Activated CD4-positive, alpha-beta T cell treated with anti-CD3 and anti-CD28 coated beads for 48 hours (primary cell): ENCODE measurements at regions not wholly inside any gene's neighbourhood (a gene's known extent, or its start where the extent isn't known, plus 50 kb on each side); places are given as distances from the start of the nearest gene placed in this dataset.

Source experiments
- DNase-seq: peaks from one replicate; pipeline ENCODE4 v3.0.0-alpha.2; 2020

DNA sequence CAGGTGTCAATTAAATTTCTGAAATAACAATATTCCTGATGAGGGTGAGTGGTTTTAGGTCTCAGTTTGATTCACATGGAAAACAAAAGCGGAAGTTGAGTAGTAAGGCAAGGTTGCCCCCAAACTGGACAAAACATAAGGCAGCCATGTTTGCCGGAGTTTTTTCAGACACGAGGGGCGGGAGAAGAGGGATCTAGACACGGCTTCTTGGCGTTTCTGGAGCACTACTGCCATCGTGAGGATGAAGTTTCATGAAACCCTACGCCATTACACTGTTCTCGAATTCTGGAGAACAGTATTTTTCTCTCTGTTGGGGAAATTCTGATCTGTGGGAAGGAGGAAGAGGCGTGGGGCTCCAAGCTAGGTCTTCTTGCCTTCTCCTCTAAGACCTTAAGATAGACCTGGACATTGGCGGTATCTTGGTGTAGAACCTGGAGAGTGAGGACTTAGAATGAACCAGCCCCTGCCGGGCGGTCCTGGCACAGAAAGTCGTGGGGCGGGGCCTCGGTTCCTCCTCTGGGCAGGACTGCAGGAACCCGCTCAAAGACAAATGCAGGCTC is 160.3 kb downstream of the OR13H1 start:
- DNase-seq = no peak

DNA sequence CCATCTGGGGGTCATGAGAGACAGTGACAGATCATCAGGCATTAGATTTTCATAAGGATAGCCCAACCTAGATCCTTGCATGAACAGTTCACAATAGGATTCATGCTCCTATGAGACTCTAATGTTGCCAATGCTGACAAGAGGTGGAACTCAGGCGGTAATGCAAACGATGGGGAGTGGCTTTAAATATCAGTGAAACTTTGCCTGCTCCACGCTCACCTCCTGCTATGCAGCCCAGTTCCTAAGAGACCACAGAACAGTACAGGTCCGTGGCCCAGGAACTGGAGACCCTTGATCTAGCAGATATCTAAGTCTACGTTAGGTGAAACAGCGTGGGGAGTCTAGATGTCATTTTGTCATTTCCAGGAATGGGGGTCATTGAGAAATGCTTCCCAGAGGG is 165.7 kb downstream of the OR13H1 start:
- no peak for DNase-seq

DNA sequence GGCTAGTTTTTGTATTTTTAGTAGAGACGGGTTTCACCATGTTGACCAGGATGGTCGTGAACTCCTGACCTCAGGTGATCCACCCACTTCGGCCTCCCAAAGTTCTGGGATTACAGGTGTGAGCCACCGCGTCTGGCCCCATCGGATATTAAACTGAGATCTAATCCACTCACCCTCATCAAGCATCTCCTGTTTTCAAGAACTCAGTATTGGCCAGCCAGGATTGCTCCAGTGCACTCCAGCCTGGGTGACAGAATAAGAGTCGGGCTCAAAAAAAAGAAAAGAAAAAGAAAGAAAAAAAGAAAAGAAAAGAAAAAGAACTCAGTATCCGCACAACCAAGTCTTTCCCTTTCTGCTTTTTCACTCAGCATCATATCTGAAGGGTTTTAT is 167.6 kb downstream of the OR13H1 start:
- DNase-seq = no peak

DNA sequence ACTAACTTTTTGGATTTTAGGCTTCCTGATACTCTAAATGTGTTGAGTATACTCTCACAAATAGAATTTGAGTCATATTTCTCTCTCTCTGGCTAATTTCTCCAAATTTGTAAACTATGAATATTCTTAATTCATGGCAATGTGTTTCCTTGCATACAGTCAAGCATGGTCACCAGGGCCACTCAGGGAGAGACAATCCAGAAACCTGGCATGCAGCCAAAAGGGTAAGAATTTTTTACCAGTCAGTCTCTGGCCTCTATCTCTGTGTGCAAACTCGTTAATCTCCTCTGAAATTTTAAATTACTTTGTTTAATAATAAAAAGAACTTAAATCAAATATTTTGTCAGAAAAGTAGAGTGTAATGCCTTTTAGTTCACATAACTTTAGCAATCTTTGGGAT is 179.8 kb downstream of the OR13H1 start:
- no peak for DNase-seq

DNA sequence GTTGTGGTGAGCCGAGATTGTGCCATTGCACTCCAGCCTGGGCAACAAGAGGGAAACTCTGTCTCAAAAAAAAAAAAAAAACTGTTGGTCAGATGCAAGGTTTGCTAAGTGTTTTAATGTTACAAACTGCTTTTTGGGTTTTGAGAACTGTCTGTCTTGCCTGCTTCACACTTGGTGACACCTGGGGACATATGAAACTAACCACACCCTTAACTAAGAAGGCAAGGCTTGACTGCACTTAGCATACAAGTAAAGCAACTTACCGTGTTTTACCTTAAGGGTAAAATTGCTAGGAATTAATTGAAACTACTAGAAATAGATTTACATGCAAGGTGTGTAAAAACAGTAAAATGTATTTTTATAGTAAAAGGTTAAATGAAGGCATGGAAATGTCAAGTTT is 180.4 kb downstream of the OR13H1 start:
- DNase-seq = no peak

DNA sequence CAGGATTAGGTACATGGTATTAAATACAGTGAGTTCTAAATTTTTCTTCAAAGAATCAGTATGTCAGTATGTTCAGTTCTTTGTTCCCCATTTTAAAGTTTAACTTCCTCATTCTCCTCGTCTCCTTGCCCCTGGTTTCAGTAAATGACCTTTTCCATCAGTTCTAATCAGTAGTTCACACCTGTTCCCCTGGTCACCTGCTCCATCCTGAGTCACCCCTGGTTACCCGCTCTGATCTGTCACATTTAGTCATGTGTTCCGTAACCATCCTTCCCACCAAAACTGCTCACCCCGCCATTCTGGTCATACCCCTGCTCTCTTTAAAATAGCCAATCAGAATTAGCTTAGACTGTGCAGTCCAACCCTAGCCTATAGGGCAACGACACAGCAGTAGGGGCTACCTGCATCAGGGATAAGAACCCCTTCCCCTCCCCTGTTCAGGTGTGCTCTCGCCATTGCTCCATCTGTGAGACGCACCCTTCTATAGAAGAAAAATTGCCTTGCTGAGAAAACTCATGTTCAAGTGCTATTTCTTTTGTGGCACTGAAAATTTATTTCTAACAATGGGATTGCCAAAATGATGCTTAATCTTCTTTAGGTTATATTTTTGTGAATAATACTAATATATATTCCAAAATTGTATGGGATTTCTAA is 181.3 kb downstream of the OR13H1 start:
- no peak for DNase-seq

DNA sequence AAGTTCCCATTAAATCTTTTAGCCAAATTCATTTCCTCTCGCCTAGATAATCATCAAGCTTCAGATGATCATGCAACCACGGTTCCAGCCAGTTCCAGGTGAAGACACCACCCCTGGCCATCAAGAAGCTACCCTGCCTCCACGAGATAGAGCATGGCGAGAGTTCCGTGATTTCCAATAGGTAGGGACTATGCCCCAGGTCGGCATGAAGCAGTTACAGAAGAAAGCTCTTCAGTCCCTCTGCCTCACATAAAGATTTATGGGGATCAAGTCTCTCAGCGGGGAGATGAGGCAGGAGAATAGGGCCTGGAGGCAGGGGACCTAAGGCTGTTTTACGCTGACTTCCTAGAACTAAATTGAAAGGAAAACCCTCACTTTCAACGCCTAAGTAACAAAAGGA is 183.9 kb downstream of the OR13H1 start:
- DNase-seq = no peak

DNA sequence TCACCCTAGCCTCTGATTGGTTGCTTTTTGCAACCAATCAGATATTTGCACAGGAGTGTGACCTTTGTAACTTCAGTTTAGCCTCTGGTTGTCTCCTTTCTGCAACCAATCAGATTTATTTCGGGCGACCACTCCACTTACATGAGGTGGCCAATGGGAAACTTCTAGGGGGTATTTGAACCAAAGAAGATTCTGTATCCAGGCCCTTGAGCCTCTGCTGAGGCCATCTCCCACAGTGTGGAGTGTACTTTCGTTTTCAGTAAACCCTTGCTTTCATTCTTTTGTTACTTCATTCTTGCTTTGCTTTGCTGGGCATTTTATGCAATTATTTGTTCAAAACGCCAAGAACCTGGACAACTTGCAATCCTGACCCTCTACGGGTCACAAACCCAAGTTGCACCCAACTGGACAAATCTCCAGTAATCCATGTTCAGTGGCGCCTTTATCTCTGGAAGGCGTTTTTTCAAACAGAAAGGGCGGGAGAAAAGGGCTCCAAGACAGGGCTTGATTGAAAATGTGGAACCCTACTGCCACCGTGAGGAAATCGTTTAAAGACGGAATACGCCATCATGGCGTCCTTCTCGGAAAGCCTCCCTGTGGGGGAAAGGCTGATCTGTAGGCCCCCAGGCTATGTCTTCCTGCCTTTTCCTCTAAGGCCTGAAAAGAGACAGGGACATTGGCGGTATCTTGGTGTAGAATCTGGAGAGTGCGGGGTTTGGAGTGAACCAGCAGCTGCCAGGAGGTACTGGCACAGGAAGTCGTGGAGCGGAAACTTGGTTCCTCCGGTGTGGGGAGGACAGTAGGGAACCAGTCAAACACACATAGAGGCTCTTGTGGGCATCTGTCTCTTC is 184.6 kb downstream of the OR13H1 start:
- no peak for DNase-seq

DNA sequence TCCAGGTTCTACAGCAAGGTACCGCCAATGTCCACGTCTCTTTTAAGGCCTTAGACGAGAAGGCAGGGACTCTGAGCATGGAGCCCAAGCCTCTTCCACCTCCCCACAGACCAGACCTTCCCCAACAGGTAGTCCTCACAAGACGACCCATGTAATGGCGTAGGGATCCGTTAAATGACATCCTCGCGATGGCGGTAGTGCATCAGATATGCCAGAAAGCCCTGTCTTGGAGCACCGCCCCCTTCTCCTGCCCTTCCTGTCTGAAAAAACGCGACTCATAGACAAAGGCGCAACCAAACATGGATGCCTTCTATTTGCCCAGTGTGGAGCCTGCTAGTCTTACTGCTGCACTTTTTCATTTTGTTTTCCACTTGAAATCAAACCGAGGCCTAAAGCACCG is 185.4 kb downstream of the OR13H1 start:
- no peak for DNase-seq

DNA sequence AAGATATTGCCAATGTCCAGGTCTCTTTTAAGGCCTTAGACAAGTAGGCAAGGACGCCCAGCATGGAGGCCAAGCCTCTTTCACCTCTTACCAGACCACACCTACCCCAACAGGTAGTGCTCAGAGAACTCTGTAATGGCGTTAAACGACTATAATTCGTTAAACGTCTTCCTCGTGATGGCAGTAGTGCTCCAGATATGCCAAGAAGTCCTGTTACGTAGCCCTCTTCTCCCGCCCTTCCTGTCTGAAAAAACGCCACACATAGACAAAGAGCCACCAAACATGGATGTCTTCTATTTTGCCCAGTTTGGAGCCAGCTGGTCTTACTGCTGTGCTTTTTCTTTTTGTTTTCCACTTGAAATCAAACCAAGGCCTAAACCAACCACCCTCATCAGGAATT is 190.7 kb downstream of the OR13H1 start:
- no peak for DNase-seq

DNA sequence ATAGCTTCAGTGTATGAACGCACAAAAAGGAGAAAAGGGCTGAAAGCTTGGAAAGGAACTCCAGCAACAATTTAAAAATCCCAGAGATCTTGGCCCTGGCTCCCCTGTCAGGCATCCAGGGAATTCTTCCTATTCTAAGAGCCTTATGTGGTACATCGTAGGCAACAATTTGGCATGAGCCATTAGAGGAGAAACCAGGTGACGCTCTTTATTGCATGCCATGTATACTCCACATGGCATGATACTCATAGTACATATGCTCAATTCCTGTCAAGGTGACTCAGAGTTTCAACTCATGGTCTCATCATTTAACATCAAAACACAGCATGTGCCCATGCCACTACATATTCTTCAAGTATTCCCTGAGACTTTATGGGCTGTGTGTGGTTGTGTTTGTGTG is 191.3 kb downstream of the OR13H1 start:
- no peak for DNase-seq

DNA sequence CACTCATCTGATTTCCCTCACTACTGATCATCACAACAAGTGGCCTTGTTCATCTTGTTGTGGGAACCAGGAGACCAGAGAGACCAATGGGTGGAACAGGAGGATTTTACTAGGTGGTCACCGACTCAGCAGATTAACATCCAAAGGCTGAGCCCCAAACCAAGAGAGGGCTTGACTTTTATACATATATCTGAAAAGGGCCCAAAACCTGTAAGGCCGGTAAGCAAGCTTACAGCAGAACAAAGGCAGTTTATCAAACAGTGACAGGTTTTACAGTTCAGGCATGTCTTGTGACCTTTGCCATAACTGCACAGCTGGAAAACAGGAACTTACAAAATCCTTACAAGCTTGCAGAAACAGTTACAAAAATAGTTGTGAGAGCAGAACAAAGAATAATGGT is 195.9 kb downstream of the OR13H1 start:
- DNase-seq = no peak

DNA sequence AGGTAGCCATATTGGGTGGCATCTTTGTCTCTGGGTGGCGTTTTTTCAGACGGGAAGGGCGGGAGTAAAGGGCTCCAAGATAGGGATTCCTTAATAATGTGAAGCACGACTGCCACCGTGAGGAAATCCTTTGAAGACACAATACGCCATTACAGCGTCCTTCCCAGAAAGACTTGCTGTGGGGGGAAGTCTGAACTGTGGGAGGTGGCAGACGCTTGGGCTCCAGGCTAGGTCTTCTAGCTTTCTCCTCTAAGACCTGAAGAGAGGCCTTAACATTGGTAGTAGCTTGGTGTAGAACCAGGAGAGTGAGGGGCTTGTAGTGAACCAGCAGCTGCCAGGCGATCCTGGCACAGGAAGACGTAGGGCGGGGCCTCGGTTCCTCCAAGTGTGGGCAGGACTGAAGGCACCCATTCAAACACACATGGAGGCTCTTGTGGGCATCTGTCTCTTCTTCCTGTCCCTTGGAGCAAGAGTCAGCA is 197.3 kb downstream of the OR13H1 start:
- DNase-seq = no peak

DNA sequence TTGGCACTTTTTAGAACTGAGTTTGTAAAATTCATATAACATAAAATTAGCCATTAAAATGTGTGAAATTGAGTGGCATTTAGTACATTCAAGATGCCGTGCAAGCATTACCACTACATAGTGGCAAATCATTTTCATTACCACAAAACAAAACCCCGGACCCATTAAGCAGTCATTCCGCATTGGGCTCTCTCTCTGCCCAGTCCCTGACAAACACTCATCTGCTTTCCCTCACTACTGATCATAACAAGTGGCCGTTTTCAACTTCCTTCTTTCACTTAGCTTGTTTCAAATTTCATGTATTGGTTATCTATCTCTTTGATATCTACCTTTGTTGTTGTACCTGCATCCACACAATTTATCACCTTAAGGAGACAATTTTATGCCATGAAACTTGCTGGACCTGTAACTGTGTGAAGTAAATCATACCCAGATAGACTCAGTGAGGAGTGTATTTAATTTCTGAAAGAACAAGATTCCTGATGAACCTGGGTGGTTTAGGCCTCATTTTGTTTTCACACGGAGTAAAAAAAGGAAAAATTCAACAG is 202.1 kb downstream of the OR13H1 start:
- no peak for DNase-seq

DNA sequence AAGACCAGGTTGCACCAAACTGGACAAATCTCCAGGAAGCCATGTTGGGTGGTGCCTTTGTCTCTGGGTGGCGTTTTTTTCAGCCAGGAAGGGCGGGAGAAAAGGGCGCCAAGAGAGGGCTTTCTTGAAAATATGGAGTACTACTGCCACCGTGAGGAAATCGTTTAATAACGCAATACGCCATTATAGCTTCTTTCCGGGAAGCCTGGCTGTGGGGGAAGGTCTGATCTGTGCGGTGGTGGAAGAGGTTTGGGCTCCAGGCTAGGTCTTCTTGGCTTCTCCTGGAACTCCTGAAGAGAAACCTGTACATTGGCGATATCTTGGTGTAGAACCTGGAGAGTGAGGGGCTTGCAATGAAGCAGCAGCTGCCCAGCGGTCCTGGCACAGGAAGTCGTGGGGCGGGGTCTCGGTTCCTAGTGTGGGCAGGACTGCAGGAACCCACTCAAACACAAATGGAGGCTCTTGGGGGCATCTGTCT is 202.7 kb downstream of the OR13H1 start:
- DNase-seq = no peak

DNA sequence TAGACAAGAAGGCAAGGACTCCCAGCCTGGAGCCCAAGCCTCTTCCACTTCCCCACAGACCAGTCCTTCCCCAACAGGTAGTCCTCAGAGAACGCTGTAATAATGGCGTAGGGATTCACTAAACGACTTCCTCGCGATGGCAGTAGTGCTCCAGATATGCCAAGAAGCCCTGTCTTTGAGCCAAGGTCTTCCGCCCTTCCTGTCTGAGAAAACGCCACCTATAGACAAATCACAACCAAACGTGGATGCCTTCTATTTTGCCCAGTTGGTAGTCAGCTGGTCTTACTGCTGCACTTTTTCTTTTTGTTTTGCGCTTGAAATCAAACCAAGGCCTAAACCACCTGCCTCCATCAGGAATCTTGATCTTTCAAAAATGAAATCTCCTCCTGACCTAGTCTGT is 203.3 kb downstream of the OR13H1 start:
- DNase-seq = no peak

DNA sequence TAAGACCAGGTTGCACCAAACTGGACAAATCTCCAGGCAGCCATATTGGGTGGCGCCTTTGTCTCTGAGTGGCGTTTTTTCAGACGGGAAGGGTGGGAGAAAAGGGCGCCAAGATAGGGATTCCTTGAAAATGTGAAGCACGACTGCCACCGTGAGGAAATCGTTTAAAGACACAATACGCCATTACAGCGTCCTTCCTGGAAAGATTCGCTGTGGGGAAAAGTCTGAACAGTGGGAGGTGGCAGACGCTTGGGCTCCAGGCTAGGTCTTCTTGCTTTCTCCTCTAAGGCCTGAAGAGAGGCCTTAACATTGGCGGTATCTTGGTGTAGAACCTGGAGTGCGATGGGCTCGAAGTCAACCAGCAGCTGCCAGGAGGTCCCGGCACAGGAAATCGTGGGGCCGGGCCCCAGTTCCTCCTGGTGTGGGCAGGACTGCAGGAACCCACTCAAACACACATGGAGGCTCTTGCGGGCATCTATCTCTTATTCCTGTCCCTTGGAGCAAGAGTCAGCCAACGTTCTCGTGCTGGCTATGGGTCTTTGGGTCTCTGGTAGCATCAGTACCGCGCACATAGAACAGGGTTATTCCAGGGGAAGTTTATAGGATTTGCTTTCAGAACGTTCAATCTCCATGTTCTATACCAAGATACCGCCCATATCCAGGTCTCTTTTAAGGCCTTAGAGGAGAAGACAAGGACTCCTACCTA is 208.8 kb downstream of the OR13H1 start:
- DNase-seq = no peak

DNA sequence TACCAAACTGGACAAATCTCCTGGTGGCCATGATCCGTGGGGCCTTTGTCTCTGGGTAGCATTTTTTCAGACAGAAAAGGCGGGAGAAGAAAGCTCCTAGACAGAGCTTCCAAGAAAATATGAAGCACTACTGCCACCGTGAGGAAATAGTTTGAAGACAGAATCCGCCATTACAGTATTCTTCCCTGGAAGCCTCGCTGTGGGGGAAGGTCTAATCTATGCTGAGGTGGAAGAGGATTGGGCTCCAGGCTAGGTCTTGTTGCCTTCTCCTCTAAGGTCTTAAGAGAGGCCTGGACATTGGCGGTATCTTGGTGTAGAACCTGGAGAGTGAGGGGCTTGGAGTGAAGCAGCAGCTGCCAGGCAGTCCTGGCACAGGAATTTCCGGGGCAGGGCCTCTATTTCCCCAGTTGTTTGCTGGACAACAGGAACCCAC is 218.9 kb downstream of the OR13H1 start:
- DNase-seq = no peak

DNA sequence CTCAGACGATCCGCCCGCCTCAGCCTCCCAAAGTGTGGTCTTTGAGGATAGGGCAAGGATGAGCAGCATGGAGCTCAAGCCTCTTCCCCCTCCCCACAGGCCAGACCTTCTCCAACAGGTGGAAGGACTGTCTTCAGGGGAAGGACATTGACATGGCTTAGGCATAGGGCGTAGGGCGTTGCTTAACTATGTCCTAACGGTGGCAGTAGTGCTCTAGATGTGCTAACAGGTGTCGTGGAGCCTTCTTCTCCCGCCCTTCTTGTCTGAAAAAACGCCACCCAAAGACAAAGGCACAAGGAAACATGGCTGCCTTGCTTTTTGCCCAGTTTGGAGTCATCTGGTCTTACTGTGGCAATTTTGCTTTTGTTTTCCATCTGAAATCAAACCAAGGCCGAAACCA is 219.8 kb downstream of the OR13H1 start:
- no peak for DNase-seq

DNA sequence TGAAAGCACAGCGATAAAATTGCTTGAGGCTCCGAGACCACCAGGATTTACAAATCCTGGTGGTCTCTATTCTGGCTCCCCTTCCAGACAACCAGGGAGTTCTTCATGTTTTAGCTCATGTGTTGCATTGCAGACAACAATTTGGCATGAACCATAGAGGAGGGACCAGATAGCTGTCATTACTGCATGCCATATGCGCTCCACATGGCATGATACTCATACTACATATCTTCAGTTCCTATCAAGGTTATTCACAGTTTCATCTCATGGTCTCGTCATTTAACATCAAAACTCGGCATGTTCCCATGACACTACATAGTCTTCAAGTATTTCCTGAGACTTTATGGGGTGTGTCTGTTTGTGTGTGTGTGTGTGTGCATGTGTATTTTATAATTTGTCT is 220.3 kb downstream of the OR13H1 start:
- no peak for DNase-seq

DNA sequence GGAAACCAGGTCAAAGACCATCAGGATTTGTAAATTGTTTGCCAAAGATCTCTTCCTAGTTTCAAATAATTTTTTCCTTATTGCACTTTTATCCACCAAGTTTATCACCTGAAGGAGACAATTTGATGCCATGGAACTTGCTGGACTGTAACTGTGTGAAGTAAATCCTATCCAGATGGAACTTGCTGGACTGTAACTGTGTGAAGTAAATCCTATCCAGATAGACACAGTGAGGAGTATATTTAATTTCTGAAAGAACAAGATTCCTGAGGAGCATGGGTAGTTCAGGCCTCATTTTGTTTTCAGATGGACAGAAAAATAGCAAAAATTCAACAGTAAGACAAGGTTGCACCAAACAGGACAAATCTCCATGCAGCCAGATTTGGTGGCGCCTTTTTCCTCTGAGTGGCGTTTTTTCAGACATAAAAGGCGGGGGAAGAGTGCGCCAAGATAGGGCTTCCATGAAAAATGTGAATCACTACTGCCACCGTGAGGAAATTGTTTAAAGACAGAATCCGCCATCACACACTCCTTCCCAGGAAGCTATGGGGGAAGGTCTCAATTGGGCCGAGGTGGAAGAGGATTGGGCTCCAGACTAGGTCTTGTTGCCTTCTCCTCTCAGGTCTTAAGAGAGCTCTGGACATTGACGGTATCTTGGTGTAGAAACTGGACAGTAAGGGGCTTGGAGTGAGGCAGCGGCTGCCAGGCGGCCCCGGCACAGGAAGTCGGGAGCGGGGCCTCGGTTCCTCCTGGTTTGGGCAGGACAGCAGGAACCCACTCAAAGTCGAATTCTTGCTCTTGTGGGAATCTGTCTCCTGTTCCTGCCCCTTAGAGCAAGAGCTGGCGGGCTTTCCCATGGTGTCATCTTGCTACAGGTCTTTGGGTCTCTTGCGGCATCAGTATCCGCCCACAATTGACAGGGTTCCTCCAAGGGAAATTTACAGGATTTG is 234.7 kb downstream of the OR13H1 start:
- DNase-seq = no peak

DNA sequence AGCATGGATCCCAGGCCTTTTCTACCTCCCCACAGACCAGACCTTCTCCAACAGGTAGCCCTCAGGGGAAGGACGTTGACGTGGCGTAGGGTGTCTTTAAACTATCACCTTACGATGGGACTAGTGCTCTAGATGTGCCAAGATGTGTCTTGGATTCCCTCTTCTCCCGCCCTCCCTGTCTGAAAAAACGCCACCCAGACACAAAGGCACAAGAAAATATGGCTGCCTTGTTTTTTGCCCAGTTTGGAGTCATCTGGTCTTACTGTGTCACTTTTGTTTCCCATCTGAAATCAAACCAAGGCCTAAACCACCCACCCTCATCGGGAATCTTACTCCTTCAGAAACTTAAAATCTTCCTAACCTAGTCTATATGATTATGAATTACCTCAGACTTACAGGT is 235.4 kb downstream of the OR13H1 start:
- DNase-seq = no peak
